Left lung (tissue), 4 donors: ENCODE measurements at regions not wholly inside any gene's neighbourhood (a gene's known extent, or its start where the extent isn't known, plus 50 kb on each side); places are given as distances from the start of the nearest gene placed in this dataset.

Experiments
- ATAC-seq: fragments of 200-7000 bp; cut with Tn5 transposase; one replicate; pipeline ENCODE4 v1.9.1; 2020; ENCODE audit warnings: moderate library complexity
- DNase-seq, 4 donors: peaks; one replicate each; pipeline ENCODE4 v3.0.0-alpha.2; 2013 to 2020
- H3K27ac ChIP-seq, 2 donors: fragments of 200-600 bp; sonication (generic) in 1 of 2; one replicate each; pipeline versions ENCODE4 v1.5.0 to v1.8.0; 2020 to 2021
- H3K27me3 ChIP-seq, 2 donors: fragments of 200-600 bp; sonication (generic) in 1 of 2; one replicate each; pipeline versions ENCODE4 v1.5.0 to v1.8.0; 2020 to 2021
- H3K36me3 ChIP-seq, 2 donors: fragments of 200-600 bp; sonication (generic) in 1 of 2; one replicate each; pipeline versions ENCODE4 v1.5.0 to v1.8.0; 2020 to 2021
- H3K4me1 ChIP-seq, 2 donors: fragments of 200-600 bp; one replicate each; pipeline ENCODE4 v1.8.0; 2021
- H3K4me3 ChIP-seq, 2 donors: fragments of 200-600 bp; sonication (generic) in 1 of 2; one replicate each; pipeline versions ENCODE4 v1.5.0 to v1.8.0; 2020 to 2021; ENCODE audit warnings: mild to moderate bottlenecking in 1 of 2
- H3K9me3 ChIP-seq, 2 donors: fragments of 200-600 bp; sonication (generic) in 1 of 2; one replicate each; pipeline versions ENCODE4 v1.5.0 to v1.8.0; 2020 to 2021
- intact Hi-C, 2 donors: fragments of 100-400 bp; cut with DNase I; formaldehyde crosslinking; loops; one replicate each; pipeline versions ENCODE4 v1.11.2 to v1.14.2; 2022
- TF ChIP-seq, protein P1 (sequence below), 2 donors: fragments of 200-600 bp; sonication (generic) in 1 of 2; IDR thresholded peaks; one replicate each; pipeline versions ENCODE4 v1.5.0 to v1.8.0; 2021; ENCODE audit warnings: antibody characterized with exemption in 2 of 2
- donor health status: DM: no; HTN: yes; CAD: no.
- donor health status: DM: no; HTN: no; CAD: no.

DNA sequence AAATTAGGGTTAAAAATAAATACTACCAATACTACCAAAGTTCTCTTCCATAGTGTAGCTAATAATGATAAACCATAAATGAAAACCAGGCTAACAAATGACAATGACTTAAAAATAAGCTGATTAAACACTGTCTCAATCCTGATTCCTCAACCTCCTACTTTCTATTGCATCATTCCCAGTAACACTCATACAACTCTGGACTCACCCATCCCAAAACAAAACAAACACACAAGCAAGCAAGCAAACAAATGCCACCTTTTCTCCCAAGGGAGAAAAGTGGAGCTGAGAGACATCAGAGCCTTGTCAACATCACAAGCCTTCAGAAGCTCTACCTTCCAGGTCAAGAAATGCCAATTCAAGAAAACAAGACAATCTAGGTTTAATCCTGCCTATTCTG is 620.7 kb downstream of the NYAP2 start:
- Histone ChIP-seq H3K4me3 (no peak overlapping the region), H3K9me3 (peaks cover 0 to 7% of the 10 kb centered on the region in 2 donors), H3K36me3 (no peaks in the 10 kb centered on the region), H3K27me3 (no peaks in the 10 kb centered on the region), H3K27ac (no peak overlapping the region), H3K4me1 (no peaks in the 10 kb centered on the region)
- ATAC-seq (no peak), DNase-seq (no peak)
- intact Hi-C loops, result no loop called here
- TF ChIP-seq, protein P1, sequence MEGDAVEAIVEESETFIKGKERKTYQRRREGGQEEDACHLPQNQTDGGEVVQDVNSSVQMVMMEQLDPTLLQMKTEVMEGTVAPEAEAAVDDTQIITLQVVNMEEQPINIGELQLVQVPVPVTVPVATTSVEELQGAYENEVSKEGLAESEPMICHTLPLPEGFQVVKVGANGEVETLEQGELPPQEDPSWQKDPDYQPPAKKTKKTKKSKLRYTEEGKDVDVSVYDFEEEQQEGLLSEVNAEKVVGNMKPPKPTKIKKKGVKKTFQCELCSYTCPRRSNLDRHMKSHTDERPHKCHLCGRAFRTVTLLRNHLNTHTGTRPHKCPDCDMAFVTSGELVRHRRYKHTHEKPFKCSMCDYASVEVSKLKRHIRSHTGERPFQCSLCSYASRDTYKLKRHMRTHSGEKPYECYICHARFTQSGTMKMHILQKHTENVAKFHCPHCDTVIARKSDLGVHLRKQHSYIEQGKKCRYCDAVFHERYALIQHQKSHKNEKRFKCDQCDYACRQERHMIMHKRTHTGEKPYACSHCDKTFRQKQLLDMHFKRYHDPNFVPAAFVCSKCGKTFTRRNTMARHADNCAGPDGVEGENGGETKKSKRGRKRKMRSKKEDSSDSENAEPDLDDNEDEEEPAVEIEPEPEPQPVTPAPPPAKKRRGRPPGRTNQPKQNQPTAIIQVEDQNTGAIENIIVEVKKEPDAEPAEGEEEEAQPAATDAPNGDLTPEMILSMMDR (IDR thresholded peaks at IDR 0.05), result no peak

DNA sequence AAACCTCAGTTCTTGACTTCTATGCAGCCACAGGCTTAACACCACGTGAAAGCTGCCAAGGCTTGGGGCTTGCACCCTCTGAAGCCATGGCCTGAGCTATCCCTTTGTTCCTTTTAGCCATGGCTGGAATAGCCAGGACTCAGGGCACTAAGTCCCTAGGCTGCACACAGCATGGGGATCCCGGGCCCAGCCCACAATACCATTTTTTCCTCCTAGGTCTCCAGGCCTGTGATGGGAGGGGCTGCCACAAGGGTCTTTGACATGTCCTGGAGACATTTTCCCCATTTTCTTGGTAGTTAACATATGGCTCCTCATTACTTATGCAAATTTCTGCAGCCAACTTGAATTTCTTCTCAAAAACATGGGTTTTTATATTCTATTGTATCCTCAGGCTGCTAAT is 619.1 kb downstream of the NYAP2 start:
- peaks cover 0 to 7% of the 10 kb centered on the region in 2 donors for H3K9me3 ChIP-seq
- ATAC-seq (no peak), DNase-seq (no peak)
- H3K27me3 ChIP-seq, result no peaks in the 10 kb centered on the region
- intact Hi-C loops, result no loop called here
- no peak overlapping the region for H3K4me3 ChIP-seq
- H3K27ac ChIP-seq, result no peak overlapping the region
- H3K4me1 ChIP-seq, result no peaks in the 10 kb centered on the region
- TF ChIP-seq, protein P1 (IDR thresholded peaks at IDR 0.05), result no peak
- no peaks in the 10 kb centered on the region for H3K36me3 ChIP-seq

DNA sequence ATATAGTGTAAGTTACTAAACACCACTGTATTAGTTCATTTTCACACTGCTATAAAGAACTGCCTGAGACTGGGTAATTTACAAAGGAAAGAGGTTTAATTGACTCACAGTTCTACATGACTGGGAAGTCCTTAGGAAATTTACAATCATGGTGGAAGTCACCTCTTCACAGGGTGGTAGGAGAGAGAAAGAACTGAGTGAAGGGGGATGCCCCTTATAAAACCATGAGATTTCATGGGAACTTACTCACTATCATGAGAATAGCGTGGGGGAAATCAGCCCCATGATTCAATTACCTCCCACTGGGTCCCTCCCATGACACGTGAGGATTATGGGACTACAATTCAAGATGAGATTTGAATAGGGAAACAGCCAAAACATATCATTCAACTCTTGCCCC is 618.0 kb downstream of the NYAP2 start:
- Histone ChIP-seq H3K27me3 (no peaks in the 10 kb centered on the region), H3K9me3 (peaks cover 0 to 7% of the 10 kb centered on the region in 2 donors), H3K4me3 (no peak overlapping the region), H3K27ac (no peak overlapping the region), H3K36me3 (no peaks in the 10 kb centered on the region), H3K4me1 (no peaks in the 10 kb centered on the region)
- TF ChIP-seq, protein P1 (IDR thresholded peaks at IDR 0.05), result no peak
- intact Hi-C loops, result no loop called here
- no peak for ATAC-seq
- DNase-seq, result no peak

DNA sequence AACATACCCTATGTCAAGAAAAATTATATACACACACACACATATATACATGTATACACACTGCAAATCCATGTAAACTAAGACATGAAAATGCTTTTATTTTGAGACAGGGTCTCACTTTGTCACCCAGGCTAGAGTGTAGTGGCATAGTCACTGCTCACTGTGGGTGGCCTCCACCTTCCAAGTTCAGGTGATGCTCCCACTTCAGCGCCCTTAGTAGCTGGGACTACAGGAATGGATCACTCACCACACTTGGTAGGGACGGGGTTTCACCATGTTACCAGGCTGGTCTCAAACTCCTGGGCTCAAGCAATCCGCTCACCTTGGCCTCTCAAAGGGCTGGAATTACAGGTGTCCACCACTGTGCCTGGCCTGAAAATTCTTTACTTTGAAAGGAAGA is 617.6 kb downstream of the NYAP2 start:
- Histone ChIP-seq H3K4me1 (no peaks in the 10 kb centered on the region), H3K36me3 (no peaks in the 10 kb centered on the region), H3K27me3 (no peaks in the 10 kb centered on the region), H3K9me3 (peaks cover 0 to 7% of the 10 kb centered on the region in 2 donors), H3K4me3 (no peak overlapping the region), H3K27ac (no peak overlapping the region)
- intact Hi-C loops, result no loop called here
- ATAC-seq (no peak), DNase-seq (no peak)
- TF ChIP-seq, protein P1 (IDR thresholded peaks at IDR 0.05), result no peak

DNA sequence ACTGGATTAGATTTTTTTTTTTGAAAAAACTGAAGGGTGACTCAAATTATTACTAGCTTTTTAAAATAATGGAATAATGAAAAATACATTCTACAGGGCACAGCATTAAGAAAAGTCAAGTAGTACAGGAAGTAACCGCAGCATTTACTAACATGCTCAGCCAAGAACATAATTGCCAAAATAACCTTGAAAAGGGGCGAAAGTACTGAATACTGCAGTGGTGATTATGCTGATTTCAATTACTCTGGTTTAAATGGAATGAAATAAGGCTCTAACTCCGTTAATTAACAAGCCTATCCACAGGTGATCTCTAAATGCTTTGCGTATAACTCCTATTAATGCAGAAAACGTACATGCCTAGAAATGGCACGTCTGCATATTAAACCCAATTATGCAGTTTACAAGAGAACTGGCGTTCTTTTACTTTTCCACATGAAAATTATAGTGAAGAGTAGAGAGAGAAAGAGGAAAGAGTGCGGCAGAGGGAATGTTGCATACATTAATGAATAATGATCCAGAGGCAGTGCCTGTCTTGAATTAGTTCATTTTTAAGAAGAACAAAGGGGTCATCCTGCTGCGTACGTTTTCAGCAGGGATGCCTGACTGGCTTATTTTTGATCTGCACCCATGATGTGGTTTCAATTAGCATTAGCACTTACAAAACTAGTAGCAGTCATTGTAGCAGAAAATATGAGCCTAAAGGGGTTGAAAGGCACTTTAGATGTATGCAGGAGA is 612.4 kb downstream of the NYAP2 start:
- no peak overlapping the region for H3K4me3 ChIP-seq
- ATAC-seq, result no peak
- TF ChIP-seq, protein P1 (IDR thresholded peaks at IDR 0.05), result no peak
- H3K36me3 ChIP-seq, result no peaks in the 10 kb centered on the region
- H3K27ac ChIP-seq, result no peak overlapping the region
- H3K9me3 ChIP-seq, result no peaks in the 10 kb centered on the region
- no peaks in the 10 kb centered on the region for H3K4me1 ChIP-seq
- DNase-seq, result no peak
- no peaks in the 10 kb centered on the region for H3K27me3 ChIP-seq
- intact Hi-C loops, result no loop called here
